GM21786 (cell line): ENCODE measurements at regions not wholly inside any gene's neighbourhood (a gene's known extent, or its start where the extent isn't known, plus 50 kb on each side); places are given as distances from the start of the nearest gene placed in this dataset.
A peak's percentile ranks its signal among the peaks of the same experiment; 100 is the strongest.

Experiments
- ATAC-seq: cut with Tn5 transposase; IDR thresholded peaks from one replicate; pipeline ENCODE4 v1.9.1; 2021; ENCODE audit not compliant: unreplicated experiment

DNA sequence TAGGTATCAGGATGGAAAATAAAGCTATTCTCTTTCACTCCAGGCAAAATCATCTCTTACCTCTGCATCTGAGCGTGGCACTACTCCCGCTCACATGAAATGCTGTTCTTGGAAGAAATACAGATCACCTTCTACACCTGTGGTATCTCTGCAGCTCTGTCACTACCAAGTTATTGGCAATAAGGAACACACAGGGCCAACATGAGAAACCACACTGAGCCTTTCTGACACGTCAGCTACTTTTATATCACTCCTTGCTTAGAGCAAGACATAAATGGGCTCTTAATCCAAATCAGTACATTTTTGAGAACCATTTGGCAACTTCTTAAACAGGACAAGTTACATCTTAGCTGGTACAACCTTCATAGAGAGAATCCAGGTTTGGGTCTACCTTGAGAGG lies 101.8 kb upstream of the GUCY1A1 start:
- ATAC-seq: no peak

DNA sequence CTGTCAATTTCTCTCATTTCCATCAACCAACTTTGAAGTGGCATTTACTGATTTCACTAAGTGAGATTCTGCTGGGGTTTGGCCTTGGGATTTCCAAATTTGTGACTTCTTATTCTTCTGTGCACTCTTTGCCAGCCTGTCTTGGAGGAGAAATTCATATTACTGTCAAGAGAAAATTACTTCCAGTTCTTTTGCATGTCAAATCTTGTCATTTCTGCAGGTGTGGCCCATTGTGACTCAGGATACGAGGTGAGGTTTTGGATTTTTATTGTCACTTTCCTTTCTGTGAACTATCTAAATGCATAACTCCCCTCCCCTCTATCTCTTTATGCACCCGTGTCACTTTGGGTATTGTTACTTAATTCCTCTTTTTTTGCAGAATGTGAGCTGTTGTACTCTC lies 102.6 kb upstream of the GUCY1A1 start:
- ATAC-seq: no peak

- no peak for ATAC-seq
Observed at GRCh38 chr4:155559915-155560314, 106.7 kb upstream of the GUCY1A1 start.

GRCh38 chr4:155552180-155552579 lies 114.5 kb upstream of the GUCY1A1 start:
- no peak for ATAC-seq

DNA sequence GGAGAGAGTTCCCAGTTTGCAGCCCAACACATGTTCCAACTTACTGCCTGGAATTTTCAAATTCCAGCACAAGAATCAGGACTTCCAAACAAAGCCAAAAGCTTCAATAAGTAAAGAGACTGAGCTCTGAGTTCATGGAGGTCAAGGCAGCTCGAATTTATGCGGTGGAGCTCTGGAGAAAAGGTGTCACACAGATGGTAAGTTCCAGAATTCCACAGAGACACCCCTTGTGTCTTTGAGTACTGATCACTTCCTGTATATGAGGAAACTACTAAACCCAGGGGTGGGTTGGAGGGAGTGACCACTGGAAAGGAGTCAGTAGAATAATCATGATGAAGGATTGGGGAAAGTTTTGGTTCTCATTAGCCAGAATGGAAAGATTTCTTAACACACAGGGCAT lies 118.5 kb upstream of the GUCY1A1 start:
- ATAC-seq: no peak

GRCh38 chr4:155546451-155546850 lies 120.2 kb upstream of the GUCY1A1 start:
- no peak for ATAC-seq

DNA sequence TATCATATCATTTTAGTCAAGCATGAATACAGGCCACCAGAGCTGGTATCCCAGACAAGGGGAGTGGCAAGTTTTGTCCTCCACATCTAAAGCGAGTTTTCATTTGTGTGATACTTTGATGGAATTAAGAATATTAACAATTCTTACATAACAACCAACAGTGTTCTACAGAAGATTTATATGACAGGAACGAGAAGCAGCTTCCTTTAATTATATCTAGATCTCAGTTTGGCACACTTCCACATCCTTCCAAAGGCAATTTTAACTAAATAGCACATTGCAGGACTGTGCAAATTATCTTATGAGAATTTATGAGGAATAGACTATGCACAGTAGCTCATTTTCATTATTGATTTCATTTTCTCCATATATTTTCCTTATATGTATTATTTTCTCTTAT lies 121.2 kb upstream of the GUCY1A1 start:
- ATAC-seq: no peak

- no peak for ATAC-seq
Observed at GRCh38 chr4:155544547-155544946, 122.1 kb upstream of the GUCY1A1 start.

DNA sequence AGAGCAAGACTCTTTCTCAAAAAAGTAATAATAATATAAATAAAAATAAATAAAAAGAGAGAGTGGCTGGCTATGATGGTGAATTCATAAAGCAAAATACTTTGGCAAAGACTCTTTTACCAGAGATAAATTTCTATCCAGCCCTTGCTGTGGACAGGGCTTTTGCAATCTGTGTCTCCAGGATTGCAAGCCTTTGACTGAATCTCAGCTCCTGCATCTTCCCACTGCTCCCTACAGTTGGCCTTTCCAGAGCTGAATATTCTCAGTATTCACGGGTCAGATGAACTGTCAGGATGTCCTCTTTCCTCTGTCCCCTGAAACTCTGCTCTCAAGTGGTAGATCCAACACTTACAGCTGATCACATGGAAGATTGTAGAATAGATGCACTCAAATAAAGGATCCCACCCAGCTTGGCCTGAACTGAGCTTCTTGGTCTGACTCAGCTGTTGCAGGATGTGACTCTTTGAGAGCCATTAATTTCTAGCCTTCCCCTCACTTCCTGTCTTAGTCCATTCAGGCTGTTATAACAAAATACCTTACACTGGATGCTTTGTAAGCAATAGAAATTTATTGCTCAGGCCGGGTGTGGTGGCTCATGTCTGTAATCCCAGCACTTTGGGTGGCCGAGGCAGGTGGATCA lies 123.4 kb upstream of the GUCY1A1 start:
- peak; percentile 70 for ATAC-seq

GRCh38 chr4:155542415-155542814 lies 124.2 kb upstream of the GUCY1A1 start:
- no peak for ATAC-seq

- ATAC-seq: no peak
Observed at GRCh38 chr4:155541716-155542115, 124.9 kb upstream of the GUCY1A1 start.

DNA sequence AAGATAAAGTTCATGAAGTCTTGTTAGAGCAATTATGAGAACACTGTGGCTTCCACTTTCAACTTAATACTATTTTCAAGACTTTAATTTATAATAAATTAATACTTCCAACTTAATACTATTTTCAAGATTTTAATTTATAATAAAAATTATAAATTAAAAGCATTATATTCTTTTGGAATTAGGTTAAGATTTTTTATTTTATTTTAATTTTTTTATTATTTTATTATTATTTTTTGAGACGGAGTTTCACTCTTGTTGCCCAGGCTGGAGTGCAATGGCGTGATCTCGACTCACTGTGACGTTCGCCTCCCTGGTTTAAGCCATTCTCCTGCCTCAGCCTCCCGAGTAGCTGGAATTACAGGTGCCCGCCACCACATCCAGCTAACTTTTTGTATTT lies 126.0 kb upstream of the GUCY1A1 start:
- ATAC-seq: no peak

GRCh38 chr4:155539746-155540145 lies 126.9 kb upstream of the GUCY1A1 start:
- ATAC-seq: no peak

- ATAC-seq: no peak
Observed at GRCh38 chr4:155535802-155536454, 130.7 kb upstream of the GUCY1A1 start.

GRCh38 chr4:155532373-155533085 lies 134.1 kb upstream of the GUCY1A1 start:
- no peak for ATAC-seq

GRCh38 chr4:155530857-155531256 lies 135.8 kb upstream of the GUCY1A1 start:
- no peak for ATAC-seq

DNA sequence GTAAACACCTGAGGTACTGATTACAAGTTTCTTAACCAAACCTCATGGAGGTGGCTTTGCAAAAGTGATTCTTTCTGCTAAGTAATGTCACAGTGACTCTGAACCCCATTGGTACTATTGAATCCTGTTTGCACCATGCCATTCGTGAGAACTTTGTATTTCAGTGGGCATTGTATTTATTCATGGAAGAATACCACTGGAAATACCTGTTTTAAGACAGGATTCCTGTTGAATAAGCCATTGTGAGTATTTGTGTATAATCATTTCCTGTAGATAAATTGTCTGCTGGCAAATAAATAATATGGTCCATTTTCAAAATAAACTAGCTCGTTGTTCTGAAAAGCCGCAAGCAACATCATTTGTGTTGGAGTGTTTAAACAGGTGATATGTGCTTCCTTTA lies 136.4 kb upstream of the GUCY1A1 start:
- ATAC-seq: no peak

DNA sequence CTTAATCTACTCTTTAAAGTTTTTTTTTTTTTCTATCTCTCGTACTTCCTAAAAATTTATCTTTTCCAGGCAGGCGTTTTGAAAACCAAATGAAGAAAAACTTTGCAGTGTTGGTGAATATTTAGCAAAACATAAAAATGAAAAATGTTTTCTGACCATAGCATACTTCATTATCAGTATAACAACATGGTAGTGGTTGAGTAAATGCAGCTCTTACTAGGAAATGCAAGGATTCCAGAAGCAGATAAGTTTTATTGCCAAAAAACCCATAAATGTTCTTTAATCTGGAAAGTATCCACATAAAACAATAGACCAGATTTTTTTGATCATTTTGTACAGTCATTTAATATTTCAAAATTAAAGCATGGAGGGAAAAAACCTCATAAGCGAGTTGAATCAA lies 136.9 kb upstream of the GUCY1A1 start:
- ATAC-seq: no peak

GRCh38 chr4:155529272-155529671 lies 137.4 kb upstream of the GUCY1A1 start:
- ATAC-seq: no peak

DNA sequence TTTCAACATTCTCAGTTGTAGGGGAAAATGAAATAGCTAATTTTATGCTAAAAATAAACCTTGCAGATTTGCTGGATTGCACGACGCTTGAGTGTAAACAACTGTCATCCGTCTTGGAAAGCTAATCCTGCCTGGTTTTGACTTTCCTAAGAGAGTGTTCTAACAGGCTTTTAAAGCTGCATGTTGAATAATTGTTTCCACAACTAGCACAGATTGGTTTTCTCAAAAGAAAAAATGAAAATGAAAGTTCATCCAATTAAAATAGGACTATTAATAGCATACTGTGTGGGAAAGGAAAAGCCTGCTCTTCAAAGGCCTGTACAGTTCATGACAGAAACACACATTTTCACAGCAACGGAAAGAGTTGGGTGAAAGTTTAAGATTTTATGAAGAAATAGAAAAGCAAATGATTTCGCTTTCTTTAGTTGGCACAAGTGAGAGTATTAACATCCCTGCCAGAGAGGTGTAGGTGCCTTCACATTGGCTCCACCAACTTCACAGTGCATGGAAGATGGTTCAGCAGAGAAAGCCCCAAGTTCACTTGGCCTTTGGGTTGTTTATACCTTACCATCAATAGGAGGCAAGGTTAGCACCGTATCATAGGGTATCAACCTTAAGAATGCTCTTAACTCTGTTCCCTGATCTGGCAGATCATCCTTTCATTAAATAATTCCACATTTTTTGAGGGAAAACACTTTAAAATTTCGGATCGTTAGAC lies 140.0 kb upstream of the GUCY1A1 start:
- ATAC-seq: no peak

GRCh38 chr4:155524926-155525455 lies 141.7 kb upstream of the GUCY1A1 start:
- ATAC-seq: no peak
